GM13977 (cell line): ENCODE measurements at regions not wholly inside any gene's neighbourhood (a gene's known extent, or its start where the extent isn't known, plus 50 kb on each side); places are given as distances from the start of the nearest gene placed in this dataset.

Experiments
- DNase-seq: peaks from one replicate; pipeline ENCODE4 v3.0.0; 2012; ENCODE audit warnings: low spot score
- CTCF ChIP-seq: IDR thresholded peaks from 2 replicates; pipeline ENCODE4 v1.5.1; 2012; ENCODE audit warnings: mild to moderate bottlenecking, control low read depth; ENCODE audit not compliant: insufficient read depth; ENCODE audit errors: extremely low read depth, missing control alignments
- in situ Hi-C: fragments of 300-500 bp; cut with MboI; formaldehyde crosslinking; loops from one replicate; pipeline ENCODE4 v1.12.0; 2022; ENCODE audit warnings: low sequenced_read_pairs, low pct_unique_long_range_greater_than_20kb, mixed read lengths, inconsistent platforms; ENCODE audit not compliant: unreplicated experiment

- no peak for DNase-seq
- in situ Hi-C loops: no loop called here
- TF ChIP-seq CTCF: no peak
These were observed 684.6 kb downstream of the PLCL1 start for GRCh38 chr2:198488964-198489363.

GRCh38 chr2:198483051-198483450, 678.7 kb downstream of the PLCL1 start:
- DNase-seq: no peak
- in situ Hi-C loops: no loop called here
- no peak for TF ChIP-seq CTCF

GRCh38 chr2:198479065-198479464, 674.7 kb downstream of the PLCL1 start:
- no peak for TF ChIP-seq CTCF
- DNase-seq: no peak
- in situ Hi-C loops: no loop called here

GRCh38 chr2:198478361-198478760, 674.0 kb downstream of the PLCL1 start:
- no peak for DNase-seq
- in situ Hi-C loops: no loop called here
- no peak for TF ChIP-seq CTCF

GRCh38 chr2:198476007-198476406, 671.6 kb downstream of the PLCL1 start:
- DNase-seq: no peak
- no peak for TF ChIP-seq CTCF
- in situ Hi-C loops: no loop called here

- in situ Hi-C loops: no loop called here
- peak; percentile 16 for TF ChIP-seq CTCF
- no peak for DNase-seq
These were observed 666.9 kb downstream of the PLCL1 start for GRCh38 chr2:198471291-198471690.

- TF ChIP-seq CTCF: no peak
- in situ Hi-C loops: no loop called here
- DNase-seq: no peak
These were observed 663.7 kb downstream of the PLCL1 start for GRCh38 chr2:198468136-198468535.
